Right atrium auricular region (tissue), 2 donors: ENCODE measurements at regions not wholly inside any gene's neighbourhood (a gene's known extent, or its start where the extent isn't known, plus 50 kb on each side); places are given as distances from the start of the nearest gene placed in this dataset.

Source experiments
- DNase-seq: peaks from one replicate; pipeline ENCODE4 v3.0.0-alpha.2; 2019; ENCODE audit warnings: low spot score
- H3K27ac ChIP-seq, 2 donors: fragments of 200-600 bp; sonication (generic); 1 replicate in 1 of 2; 2 replicates in 1 of 2; pipeline ENCODE4 v1.5.1; 2016 to 2019
- H3K27me3 ChIP-seq, 2 donors: fragments of 200-600 bp; sonication (generic); one replicate each; pipeline versions ENCODE4 v1.5.1 to v1.6.0; 2017 to 2019
- H3K36me3 ChIP-seq: fragments of 200-600 bp; sonication (generic); one replicate; pipeline ENCODE4 v1.5.1; 2016
- H3K4me1 ChIP-seq, 2 donors: fragments of 200-600 bp; sonication (generic); one replicate each; pipeline versions ENCODE4 v1.5.1 to v1.6.0; 2017 to 2019
- H3K4me3 ChIP-seq, 2 donors: fragments of 200-600 bp; sonication (generic); 1 replicate in 1 of 2; 2 replicates in 1 of 2; pipeline ENCODE4 v1.5.1; 2017 to 2019; ENCODE audit warnings: mild to moderate bottlenecking in 1 of 2, moderate library complexity in 1 of 2
- H3K9me3 ChIP-seq, 2 donors: fragments of 200-600 bp; sonication (generic); one replicate each; pipeline ENCODE4 v1.5.1; 2019
- TF ChIP-seq, protein P1 (sequence below), 2 donors: fragments of 200-600 bp; sonication (generic); IDR thresholded peaks; one replicate each; pipeline ENCODE4 v1.5.1; 2019; ENCODE audit warnings: antibody characterized with exemption in 2 of 2

DNA sequence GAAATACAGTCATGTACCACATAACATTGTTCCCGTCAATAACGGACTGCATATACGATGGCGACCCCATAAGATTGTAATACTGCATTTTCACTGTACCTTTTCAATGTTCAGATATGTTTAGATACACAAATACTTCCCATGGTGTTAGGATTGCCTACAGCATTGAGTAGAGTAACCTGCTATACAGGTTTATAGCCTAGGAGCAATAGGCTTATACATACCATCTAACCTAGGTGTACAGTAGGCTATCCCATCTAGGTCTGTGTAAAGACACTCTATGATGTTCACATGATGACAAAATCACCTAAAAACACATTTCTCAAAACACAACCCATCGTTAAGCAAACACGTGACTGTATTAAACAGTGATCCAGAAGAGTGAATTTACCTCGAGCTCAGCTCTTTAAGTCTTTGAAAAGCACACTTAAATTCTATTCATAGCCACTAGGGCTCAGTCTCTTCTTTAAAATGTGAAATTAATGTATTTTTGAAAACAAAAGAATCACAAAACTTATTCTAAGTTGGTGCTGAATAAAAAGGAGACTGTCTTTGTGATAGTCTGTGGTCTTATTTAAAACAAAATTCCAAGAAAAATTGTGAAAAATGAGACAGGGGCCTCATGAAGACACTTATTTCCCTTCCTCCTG is 239.1 kb upstream of the ARID2 start:
- H3K4me3 ChIP-seq: no peak overlapping the region
- TF ChIP-seq, protein P1, sequence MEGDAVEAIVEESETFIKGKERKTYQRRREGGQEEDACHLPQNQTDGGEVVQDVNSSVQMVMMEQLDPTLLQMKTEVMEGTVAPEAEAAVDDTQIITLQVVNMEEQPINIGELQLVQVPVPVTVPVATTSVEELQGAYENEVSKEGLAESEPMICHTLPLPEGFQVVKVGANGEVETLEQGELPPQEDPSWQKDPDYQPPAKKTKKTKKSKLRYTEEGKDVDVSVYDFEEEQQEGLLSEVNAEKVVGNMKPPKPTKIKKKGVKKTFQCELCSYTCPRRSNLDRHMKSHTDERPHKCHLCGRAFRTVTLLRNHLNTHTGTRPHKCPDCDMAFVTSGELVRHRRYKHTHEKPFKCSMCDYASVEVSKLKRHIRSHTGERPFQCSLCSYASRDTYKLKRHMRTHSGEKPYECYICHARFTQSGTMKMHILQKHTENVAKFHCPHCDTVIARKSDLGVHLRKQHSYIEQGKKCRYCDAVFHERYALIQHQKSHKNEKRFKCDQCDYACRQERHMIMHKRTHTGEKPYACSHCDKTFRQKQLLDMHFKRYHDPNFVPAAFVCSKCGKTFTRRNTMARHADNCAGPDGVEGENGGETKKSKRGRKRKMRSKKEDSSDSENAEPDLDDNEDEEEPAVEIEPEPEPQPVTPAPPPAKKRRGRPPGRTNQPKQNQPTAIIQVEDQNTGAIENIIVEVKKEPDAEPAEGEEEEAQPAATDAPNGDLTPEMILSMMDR (IDR thresholded peaks at IDR 0.05): no peak
- no peaks in the 10 kb centered on the region for H3K4me1 ChIP-seq
- H3K9me3 ChIP-seq: no peaks in the 10 kb centered on the region
- no peaks in the 10 kb centered on the region for H3K36me3 ChIP-seq
- H3K27me3 ChIP-seq: no peaks in the 10 kb centered on the region
- no peak for DNase-seq
- H3K27ac ChIP-seq: no peak overlapping the region

DNA sequence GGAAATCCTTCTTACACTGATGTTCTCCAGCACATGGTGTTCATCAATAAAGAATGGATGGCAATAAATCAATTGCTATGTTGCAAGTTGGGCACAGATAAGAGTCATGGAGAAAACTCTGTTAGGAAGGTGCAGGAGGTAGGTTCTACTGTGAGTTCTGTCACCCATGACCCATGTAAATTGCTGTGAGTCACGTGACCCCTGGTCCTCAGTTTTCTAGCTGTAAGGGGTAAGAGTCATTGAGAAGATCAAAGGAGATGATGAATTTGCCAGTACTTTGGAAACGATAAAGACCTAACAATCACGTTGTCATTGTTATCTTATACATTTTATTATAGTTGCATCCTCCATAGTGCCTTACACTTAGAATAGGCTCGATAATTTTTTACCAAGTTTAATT is 235.2 kb upstream of the ARID2 start:
- TF ChIP-seq, protein P1 (IDR thresholded peaks at IDR 0.05): no peak
- H3K4me1 ChIP-seq: no peaks in the 10 kb centered on the region
- peaks cover 0 to 10% of the 10 kb centered on the region in 2 donors for H3K9me3 ChIP-seq
- no peaks in the 10 kb centered on the region for H3K27me3 ChIP-seq
- DNase-seq: no peak
- no peak overlapping the region for H3K4me3 ChIP-seq
- H3K36me3 ChIP-seq: no peaks in the 10 kb centered on the region
- H3K27ac ChIP-seq: no peak overlapping the region

DNA sequence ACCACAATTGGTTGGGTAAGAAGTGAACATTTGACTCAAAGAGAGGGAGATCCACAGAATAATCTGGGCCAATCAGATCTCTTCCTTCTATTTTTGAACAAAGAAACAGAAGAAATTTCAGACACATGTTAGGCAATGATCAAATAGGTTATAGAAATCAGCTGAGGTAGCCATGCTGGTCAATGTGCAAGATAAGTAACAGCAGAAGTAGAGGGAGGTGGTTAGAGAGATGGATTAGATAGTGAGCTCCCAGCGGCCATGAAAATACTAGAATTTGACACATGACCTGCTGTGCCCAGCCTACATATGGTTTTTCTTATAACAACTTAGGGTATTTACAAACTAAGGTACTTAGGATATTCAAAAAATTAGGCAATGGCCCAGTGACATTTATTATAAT is 230.9 kb upstream of the ARID2 start:
- H3K36me3 ChIP-seq: no peaks in the 10 kb centered on the region
- no peaks in the 10 kb centered on the region for H3K27me3 ChIP-seq
- no peak overlapping the region for H3K4me3 ChIP-seq
- no peak overlapping the region for H3K27ac ChIP-seq
- no peak for DNase-seq
- TF ChIP-seq, protein P1 (IDR thresholded peaks at IDR 0.05): no peak
- peaks cover 0 to 10% of the 10 kb centered on the region in 2 donors for H3K9me3 ChIP-seq
- no peaks in the 10 kb centered on the region for H3K4me1 ChIP-seq

DNA sequence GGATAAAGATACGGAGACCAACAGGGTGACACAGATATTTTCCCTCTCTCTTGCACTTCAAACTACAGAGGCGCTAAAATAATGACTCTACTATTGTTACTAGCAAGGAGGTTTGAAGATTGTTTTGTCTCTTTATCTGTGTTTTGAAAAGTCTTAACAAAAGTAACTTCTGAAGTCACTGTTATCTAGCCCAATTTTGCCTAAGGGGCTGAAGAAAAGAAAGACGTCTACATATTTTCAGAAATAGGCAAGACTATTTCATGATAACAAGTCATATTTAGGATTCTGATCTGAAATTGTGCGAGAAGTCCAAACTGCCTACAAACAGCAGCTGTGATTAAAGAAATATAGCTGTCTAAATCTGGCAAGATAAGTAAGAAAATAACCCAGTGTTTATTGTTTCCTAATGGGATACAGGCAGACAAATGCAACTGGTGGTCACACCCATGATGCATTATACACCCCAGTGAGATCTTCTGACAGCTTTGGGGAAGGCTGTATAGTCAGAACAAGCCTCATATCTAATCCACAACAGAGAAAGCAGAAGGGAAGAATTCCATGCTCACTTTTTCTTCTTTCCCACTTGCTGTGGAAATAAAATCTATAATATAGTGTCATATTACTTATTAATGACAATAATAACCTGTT is 226.9 kb upstream of the ARID2 start:
- TF ChIP-seq, protein P1 (IDR thresholded peaks at IDR 0.05): no peak
- Histone ChIP-seq H3K27ac (no peak overlapping the region), H3K4me3 (no peak overlapping the region), H3K36me3 (no peaks in the 10 kb centered on the region), H3K9me3 (peaks cover 0 to under 1% of the 10 kb centered on the region in 2 donors), H3K4me1 (no peaks in the 10 kb centered on the region), H3K27me3 (no peaks in the 10 kb centered on the region)
- no peak for DNase-seq

DNA sequence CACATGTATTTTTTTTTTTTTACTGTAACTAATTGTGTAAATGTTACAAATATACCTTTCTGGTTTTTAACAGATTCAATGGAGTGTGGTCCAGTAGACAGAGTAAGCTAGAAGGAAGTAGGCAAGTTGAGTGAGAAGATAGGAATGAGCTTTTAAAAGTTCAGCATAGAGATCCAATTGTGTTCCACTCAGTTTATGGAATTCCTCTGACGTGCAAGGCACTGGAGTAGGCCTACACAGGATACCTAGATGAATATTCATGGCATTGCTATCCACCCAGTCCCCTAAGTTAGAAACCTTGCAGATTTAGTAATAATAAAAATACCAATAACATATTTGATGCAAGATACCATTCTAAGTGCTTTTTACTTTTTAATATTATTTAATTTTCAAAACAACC is 225.6 kb upstream of the ARID2 start:
- no peaks in the 10 kb centered on the region for H3K27me3 ChIP-seq
- TF ChIP-seq, protein P1 (IDR thresholded peaks at IDR 0.05): no peak
- no peaks in the 10 kb centered on the region for H3K36me3 ChIP-seq
- H3K4me3 ChIP-seq: no peak overlapping the region
- no peak for DNase-seq
- H3K9me3 ChIP-seq: no peaks in the 10 kb centered on the region
- no peak overlapping the region for H3K27ac ChIP-seq
- H3K4me1 ChIP-seq: no peaks in the 10 kb centered on the region
